ENCODE measurements at regions not wholly inside any gene's neighbourhood (a gene's known extent, or its start where the extent isn't known, plus 50 kb on each side); places are given as distances from the start of the nearest gene placed in this dataset.
"Not testable (repeated sequence)": the region's sequence is repeated elsewhere in the genome, so short reads cannot be mapped to it uniquely, and the experiment has no call there.

DNA sequence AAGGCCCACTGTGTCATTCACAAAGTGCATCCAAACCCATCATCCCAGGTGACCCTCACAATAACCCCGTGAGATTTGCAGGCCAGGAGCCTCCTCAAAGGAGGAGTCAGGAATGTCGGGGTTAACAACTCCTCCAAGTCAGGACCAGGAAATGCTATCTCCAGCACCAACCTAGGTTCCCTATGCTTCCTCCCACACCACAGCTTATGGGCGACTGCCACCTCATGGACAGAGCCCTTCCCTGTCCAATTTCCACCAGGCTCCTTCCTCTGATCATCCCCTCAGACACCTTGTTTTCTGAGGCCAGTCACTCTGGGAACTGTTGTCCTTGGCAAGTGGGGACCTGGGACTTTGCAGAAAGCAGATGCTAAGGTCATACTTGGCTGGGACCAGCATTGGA is 77.8 kb downstream of the LIMS3 start:
- TF ChIP-seq POLR2AphosphoS5, POLR2A (IDR thresholded peaks at IDR 0.05): not testable (repeated sequence)
